ENCODE measurements at regions not wholly inside any gene's neighbourhood (a gene's known extent, or its start where the extent isn't known, plus 50 kb on each side); places are given as distances from the start of the nearest gene placed in this dataset.
"Not testable (repeated sequence)": the region's sequence is repeated elsewhere in the genome, so short reads cannot be mapped to it uniquely, and the experiment has no call there.

- no peak for DNase-seq (ENCODE audit: low read depth in 2 of 2)
Observed at GRCh38 chr1:228939881-228940392, 204.7 kb downstream of the RHOU start.

GRCh38 chr1:228940526-228940925 is 205.2 kb downstream of the RHOU start:
- DNase-seq (ENCODE audit: low read depth in 2 of 2): no peak

GRCh38 chr1:228940926-228941325 is 205.6 kb downstream of the RHOU start:
- no peak for DNase-seq (ENCODE audit: low read depth in 2 of 2)

- no peak for DNase-seq (ENCODE audit: low read depth in 2 of 2)
Observed at GRCh38 chr1:228941666-228942065, 206.4 kb downstream of the RHOU start.

GRCh38 chr1:228943436-228943835 is 208.2 kb downstream of the RHOU start:
- no peak for DNase-seq (ENCODE audit: low read depth in 2 of 2)

- no peak for DNase-seq (ENCODE audit: low read depth in 2 of 2)
Observed at GRCh38 chr1:228944296-228944695, 209.0 kb downstream of the RHOU start.

- peak in 1 of 2 donors; percentile 12 for DNase-seq (ENCODE audit: low read depth in 2 of 2)
Observed at GRCh38 chr1:228944935-228945371, 209.7 kb downstream of the RHOU start.

- DNase-seq (ENCODE audit: low read depth in 2 of 2): no peak
Observed at GRCh38 chr1:228945885-228946284, 210.6 kb downstream of the RHOU start.

- not testable (repeated sequence) for DNase-seq (ENCODE audit: low read depth in 2 of 2)
Observed at GRCh38 chr1:228949617-228950016, 214.3 kb downstream of the RHOU start.

- DNase-seq (ENCODE audit: low read depth in 2 of 2): no peak
Observed at GRCh38 chr1:228953207-228953606, 217.9 kb downstream of the RHOU start.

- not testable (repeated sequence) for DNase-seq (ENCODE audit: low read depth in 2 of 2)
Observed at GRCh38 chr1:228953808-228954207, 218.5 kb downstream of the RHOU start.

- no peak for DNase-seq (ENCODE audit: low read depth in 2 of 2)
Observed at GRCh38 chr1:228955691-228956090, 220.4 kb downstream of the RHOU start.

- no peak for DNase-seq (ENCODE audit: low read depth in 2 of 2)
Observed at GRCh38 chr1:228956864-228957263, 221.6 kb downstream of the RHOU start.

GRCh38 chr1:228957535-228957934 is 222.3 kb downstream of the RHOU start:
- no peak for DNase-seq (ENCODE audit: low read depth in 2 of 2)

- no peak for DNase-seq (ENCODE audit: low read depth in 2 of 2)
Observed at GRCh38 chr1:228958121-228958520, 222.8 kb downstream of the RHOU start.

- DNase-seq (ENCODE audit: low read depth in 2 of 2): no peak
Observed at GRCh38 chr1:228958741-228959140, 223.5 kb downstream of the RHOU start.

- no peak for DNase-seq (ENCODE audit: low read depth in 2 of 2)
Observed at GRCh38 chr1:228960705-228961104, 225.4 kb downstream of the RHOU start.

- DNase-seq (ENCODE audit: low read depth in 2 of 2): no peak
Observed at GRCh38 chr1:228961511-228961910, 226.2 kb downstream of the RHOU start.

- DNase-seq (ENCODE audit: low read depth in 2 of 2): no peak
Observed at GRCh38 chr1:228963795-228964177, 228.5 kb downstream of the RHOU start.

- DNase-seq (ENCODE audit: low read depth in 2 of 2): peak in 1 of 2 donors; percentile 21
Observed at GRCh38 chr1:228964178-228965089, 229.2 kb downstream of the RHOU start.

- no peak for DNase-seq (ENCODE audit: low read depth in 2 of 2)
Observed at GRCh38 chr1:228968891-228969606, 233.8 kb downstream of the RHOU start.

All from dermis microvascular lymphatic vessel endothelial cell (primary cell).